Neuronal stem cell (in vitro differentiated cells): ENCODE measurements at regions not wholly inside any gene's neighbourhood (a gene's known extent, or its start where the extent isn't known, plus 50 kb on each side); places are given as distances from the start of the nearest gene placed in this dataset.

Source experiments
- DNase-seq: peaks from one replicate; pipeline ENCODE4 v3.0.0-alpha.2; 2013; ENCODE audit warnings: low spot score
- H2AFZ ChIP-seq: one replicate; pipeline ENCODE4 v1.6.1; 2013; ENCODE audit warnings: mild to moderate bottlenecking, low read length, inconsistent platforms
- H2AK5ac ChIP-seq: 2 replicates; pipeline ENCODE4 v1.6.1; 2013; ENCODE audit warnings: low read depth, mild to moderate bottlenecking, inconsistent platforms, low read length, moderate library complexity, mixed read lengths
- H2BK120ac ChIP-seq: 2 replicates; pipeline ENCODE4 v1.6.1; 2013; ENCODE audit warnings: low read depth, mild to moderate bottlenecking, inconsistent platforms, low read length, moderate library complexity, mixed read lengths
- H2BK12ac ChIP-seq: one replicate; pipeline ENCODE4 v1.6.1; 2013; ENCODE audit warnings: low read length, inconsistent platforms
- H2BK15ac ChIP-seq: 2 replicates; pipeline ENCODE4 v1.6.1; 2013; ENCODE audit warnings: mild to moderate bottlenecking, low read length, inconsistent platforms, mixed read lengths
- H2BK5ac ChIP-seq: one replicate; pipeline ENCODE4 v1.6.1; 2013; ENCODE audit warnings: inconsistent platforms, mild to moderate bottlenecking, low read length, moderate library complexity
- H3K14ac ChIP-seq: one replicate; pipeline ENCODE4 v1.6.1; 2013; ENCODE audit warnings: low read length, inconsistent platforms
- H3K18ac ChIP-seq: 2 replicates; pipeline ENCODE4 v1.6.1; 2013; ENCODE audit warnings: low read length, inconsistent platforms
- H3K23ac ChIP-seq: 2 replicates; pipeline ENCODE4 v1.6.1; 2013; ENCODE audit warnings: low read depth, mild to moderate bottlenecking, mixed read lengths, low read length, inconsistent platforms; ENCODE audit not compliant: poor library complexity
- H3K27ac ChIP-seq: replicated peaks from 3 replicates; pipeline ENCODE4 v1.5.1; 2013; ENCODE audit warnings: low read length, inconsistent platforms
- H3K27me3 ChIP-seq, 3 experiments: 2 replicates each; pipeline ENCODE4 v1.6.1; 2013; ENCODE audit warnings: low read length in 3 of 3, mild to moderate bottlenecking in 2 of 3, inconsistent platforms in 1 of 3, low read depth in 1 of 3, mixed read lengths in 1 of 3, moderate library complexity in 1 of 3; ENCODE audit not compliant: control insufficient read depth in 3 of 3, insufficient read depth in 3 of 3
- H3K36me3 ChIP-seq, 2 donors: replicated peaks in 1 of 2; 2 replicates each; pipeline ENCODE4 v1.6.1; 2013; ENCODE audit warnings: low read length in 2 of 2; ENCODE audit not compliant: control insufficient read depth in 2 of 2, insufficient read depth in 2 of 2
- H3K4ac ChIP-seq: 2 replicates; pipeline ENCODE4 v1.6.1; 2013; ENCODE audit warnings: inconsistent platforms, mild to moderate bottlenecking, low read length, moderate library complexity
- H3K4me1 ChIP-seq, 2 donors: 1 replicate in 1 of 2; 2 replicates in 1 of 2; pipeline ENCODE4 v1.6.1; 2013; ENCODE audit warnings: low read length in 2 of 2, low read depth in 1 of 2; ENCODE audit not compliant: control insufficient read depth in 2 of 2, insufficient read depth in 1 of 2
- H3K4me2 ChIP-seq: one replicate; pipeline ENCODE4 v1.6.1; 2013; ENCODE audit warnings: mild to moderate bottlenecking, low read length, inconsistent platforms; ENCODE audit not compliant: insufficient read depth, poor library complexity, severe bottlenecking
- H3K4me3 ChIP-seq, 2 donors: 2 replicates each; pipeline ENCODE4 v1.5.1; 2013; ENCODE audit warnings: low read length in 2 of 2, mild to moderate bottlenecking in 2 of 2, inconsistent platforms in 1 of 2, moderate library complexity in 1 of 2
- H3K79me1 ChIP-seq: one replicate; pipeline ENCODE4 v1.6.1; 2013; ENCODE audit warnings: low read depth, mild to moderate bottlenecking, inconsistent platforms, low read length, moderate library complexity
- H3K9ac ChIP-seq: one replicate; pipeline ENCODE4 v1.6.1; 2013; ENCODE audit warnings: mild to moderate bottlenecking, low read depth, low read length, inconsistent platforms; ENCODE audit not compliant: poor library complexity
- H3K9me3 ChIP-seq, 2 donors: replicated peaks in 1 of 2; 2 replicates each; pipeline versions ENCODE3 to v1.6.1; 2013; ENCODE audit warnings: low read length in 2 of 2, mild to moderate bottlenecking in 2 of 2, inconsistent platforms in 1 of 2, low read depth in 1 of 2, mixed read lengths in 1 of 2, moderate library complexity in 1 of 2; ENCODE audit not compliant: control insufficient read depth in 2 of 2, insufficient read depth in 1 of 2
- H4K8ac ChIP-seq: one replicate; pipeline ENCODE4 v1.6.1; 2013; ENCODE audit warnings: low read depth, mild to moderate bottlenecking, inconsistent platforms, low read length, moderate library complexity
- H4K91ac ChIP-seq: one replicate; pipeline ENCODE4 v1.6.1; 2013; ENCODE audit warnings: low read length, low read depth, mild to moderate bottlenecking, inconsistent platforms; ENCODE audit not compliant: poor library complexity
- WGBS, 2 donors: extraction: QIAGEN DNeasy Blood & Tissue Kit; methylation state at CpG; one replicate each; pipeline ENCODE4 v1.1.7; 2013; ENCODE audit warnings: missing lambda C conversion rate in 2 of 2, mixed read lengths in 1 of 2; ENCODE audit not compliant: insufficient read length in 2 of 2, insufficient replicate concordance in 1 of 2; ENCODE audit errors: extremely low coverage in 2 of 2; 5-methylcytosine and 5-hydroxymethylcytosine counted together

- Histone ChIP-seq H3K27me3 (peaks cover 0 to under 1% (median 0%) of the 10 kb centered on the region in 3 experiments), H3K79me1 (no peaks in the 10 kb centered on the region), H3K4me2 (no peak overlapping the region), H3K9ac (no peak overlapping the region), H2BK5ac (no peak overlapping the region), H3K4me3 (no peak overlapping the region), H2BK12ac (no peak overlapping the region), H2BK120ac (no peak overlapping the region), H3K4me1 (no peaks in the 10 kb centered on the region), H2AFZ (no peak overlapping the region), H3K36me3 (no peaks in the 10 kb centered on the region), H2AK5ac (no peak overlapping the region), H4K8ac (no peak overlapping the region), H3K9me3 (peaks cover 0 to under 1% of the 10 kb centered on the region in 2 donors), H3K4ac (no peak overlapping the region), H3K27ac (no peak overlapping the region), H3K23ac (no peak overlapping the region), H3K18ac (no peak overlapping the region), H4K91ac (no peak overlapping the region), H3K14ac (no peak overlapping the region), H2BK15ac (no peak overlapping the region)
- no CpG with 5 or more reads among the region's 2 CpGs for WGBS, 2 donors
- DNase-seq, result no peak
These were observed 264.3 kb upstream of the KCNN2 start for GRCh38 chr5:114097570-114097969.

- no peak overlapping the region for H2BK15ac ChIP-seq
- no peaks in the 10 kb centered on the region for H3K27me3 ChIP-seq
- no peaks in the 10 kb centered on the region for H3K36me3 ChIP-seq
- DNase-seq, result no peak
- no peak overlapping the region for H2AK5ac ChIP-seq
- H3K23ac ChIP-seq, result no peak overlapping the region
- H3K79me1 ChIP-seq, result no peaks in the 10 kb centered on the region
- H3K4me2 ChIP-seq, result no peak overlapping the region
- H2BK5ac ChIP-seq, result no peak overlapping the region
- H4K91ac ChIP-seq, result no peak overlapping the region
- no peak overlapping the region for H2AFZ ChIP-seq
- no CpG with 5 or more reads among the region's 2 CpGs for WGBS, 2 donors
- H2BK120ac ChIP-seq, result no peak overlapping the region
- no peak overlapping the region for H3K4ac ChIP-seq
- no peak overlapping the region for H3K27ac ChIP-seq
- H3K4me3 ChIP-seq, result no peak overlapping the region
- no peaks in the 10 kb centered on the region for H3K9me3 ChIP-seq
- H2BK12ac ChIP-seq, result no peak overlapping the region
- no peak overlapping the region for H3K9ac ChIP-seq
- no peak overlapping the region for H4K8ac ChIP-seq
- H3K4me1 ChIP-seq, result no peaks in the 10 kb centered on the region
- H3K18ac ChIP-seq, result no peak overlapping the region
- H3K14ac ChIP-seq, result no peak overlapping the region
These were observed 262.7 kb upstream of the KCNN2 start for GRCh38 chr5:114099161-114099560.

GRCh38 chr5:114101153-114101552 is 260.7 kb upstream of the KCNN2 start:
- H3K4ac ChIP-seq, result no peak overlapping the region
- H3K36me3 ChIP-seq, result no peaks in the 10 kb centered on the region

GRCh38 chr5:114113604-114114003 is 248.3 kb upstream of the KCNN2 start:
- H3K27me3 ChIP-seq, result no peaks in the 10 kb centered on the region
- no peaks in the 10 kb centered on the region for H3K79me1 ChIP-seq
- H4K8ac ChIP-seq, result no peak overlapping the region
- no peaks in the 10 kb centered on the region for H3K9me3 ChIP-seq
- DNase-seq, result no peak
- no peak overlapping the region for H2AK5ac ChIP-seq
- no peak overlapping the region for H2BK15ac ChIP-seq
- H3K4ac ChIP-seq, result no peak overlapping the region
- no CpG with 5 or more reads among the region's 1 CpG for WGBS, 2 donors
- H3K4me2 ChIP-seq, result no peak overlapping the region
- H3K4me3 ChIP-seq, result no peak overlapping the region
- no peak overlapping the region for H3K27ac ChIP-seq
- no peak overlapping the region for H2BK120ac ChIP-seq
- no peaks in the 10 kb centered on the region for H3K36me3 ChIP-seq
- H4K91ac ChIP-seq, result no peak overlapping the region
- no peak overlapping the region for H3K23ac ChIP-seq
- H3K18ac ChIP-seq, result no peak overlapping the region
- H3K4me1 ChIP-seq, result peaks cover 0 to 2% of the 10 kb centered on the region in 2 donors
- no peak overlapping the region for H2BK5ac ChIP-seq
- no peak overlapping the region for H2BK12ac ChIP-seq
- H2AFZ ChIP-seq, result no peak overlapping the region
- H3K9ac ChIP-seq, result no peak overlapping the region
- no peak overlapping the region for H3K14ac ChIP-seq

More at GRCh38 chr5:114101153-114101552, 260.7 kb upstream of the KCNN2 start:
- no peaks in the 10 kb centered on the region for H3K27me3 ChIP-seq
- no peak for DNase-seq
- H3K4me3 ChIP-seq, result no peak overlapping the region
- H4K91ac ChIP-seq, result no peak overlapping the region
- no peak overlapping the region for H3K27ac ChIP-seq
- no peak overlapping the region for H2BK12ac ChIP-seq
- H3K14ac ChIP-seq, result no peak overlapping the region
- no peak overlapping the region for H4K8ac ChIP-seq
- no peak overlapping the region for H3K18ac ChIP-seq
- H3K23ac ChIP-seq, result no peak overlapping the region
- no peaks in the 10 kb centered on the region for H3K79me1 ChIP-seq
- no CpG with 5 or more reads among the region's 3 CpGs for WGBS, 2 donors
- no peak overlapping the region for H2BK15ac ChIP-seq
- H3K4me1 ChIP-seq, result no peaks in the 10 kb centered on the region
- no peak overlapping the region for H3K9ac ChIP-seq
- no peak overlapping the region for H3K4me2 ChIP-seq
- no peaks in the 10 kb centered on the region for H3K9me3 ChIP-seq
- H2BK120ac ChIP-seq, result no peak overlapping the region
- H2BK5ac ChIP-seq, result no peak overlapping the region
- H2AK5ac ChIP-seq, result no peak overlapping the region
- no peak overlapping the region for H2AFZ ChIP-seq
